ENCODE measurements at regions not wholly inside any gene's neighbourhood (a gene's known extent, or its start where the extent isn't known, plus 50 kb on each side); places are given as distances from the start of the nearest gene placed in this dataset.

GRCh38 chr11:112889446-112889845 is 71.8 kb upstream of the NCAM1 start:
- no peak overlapping the region for H3K27ac Mint-ChIP-seq
- no peak for TF ChIP-seq SOX15 (CRISPR knock-in tag; IDR thresholded peaks at IDR 0.05)
- TF ChIP-seq IRF1 (CRISPR knock-in tag; IDR thresholded peaks at IDR 0.05), result no peak
- H3K4me1 Mint-ChIP-seq, result no peaks in the 10 kb centered on the region
- no peaks in the 10 kb centered on the region for H3K36me3 Mint-ChIP-seq
- ATAC-seq, result no peak
- POLR2A ChIA-PET, result no interaction called here
- no peak overlapping the region for H3K4me3 Mint-ChIP-seq
- CTCF ChIA-PET, result no interaction called here
- peaks cover 15% of the 10 kb centered on the region for H3K27me3 Mint-ChIP-seq (ENCODE audit: low read depth)
- H3K9me3 Mint-ChIP-seq, result no peaks in the 10 kb centered on the region; the same call in 1 of the 2 replicates
- no peak for DNase-seq (ENCODE audit: low spot score)

- POLR2A ChIA-PET, result interaction anchor here (0.6 kb wide), 2 partner anchors 12 to 30 kb away, joined by 4 to 5 read pairs; no protein-coding TSS in a partner anchor
These were observed 61.8 kb upstream of the NCAM1 start for GRCh38 chr11:112899235-112900006.

More at GRCh38 chr11:112899235-112900006, 61.8 kb upstream of the NCAM1 start:
- DNase-seq (ENCODE audit: low spot score) (no peak), ATAC-seq (no peak)
- Mint-ChIP-seq H3K9me3 (peaks cover 13% of the 10 kb centered on the region), H3K27me3 (ENCODE audit: low read depth) (no peaks in the 10 kb centered on the region; the same call in 1 of the 2 replicates), H3K36me3 (no peaks in the 10 kb centered on the region), H3K4me1 (no peaks in the 10 kb centered on the region), H3K4me3 (no peak overlapping the region), H3K27ac (no peak overlapping the region)
- TF ChIP-seq MYBL2 (CRISPR knock-in tag; IDR thresholded peaks at IDR 0.05) (no peak), GABPB1 (CRISPR knock-in tag; IDR thresholded peaks at IDR 0.05) (no peak), IRF1 (CRISPR knock-in tag; IDR thresholded peaks at IDR 0.05) (no peak), AR (CRISPR knock-in tag; IDR thresholded peaks at IDR 0.05) (no peak), NFE2L1 (CRISPR knock-in tag; IDR thresholded peaks at IDR 0.05) (no peak), SP1 (CRISPR knock-in tag; conservative IDR thresholded peaks at IDR 0.05) (no peak), EMX1 (CRISPR knock-in tag; IDR thresholded peaks at IDR 0.05) (no peak), HMGA2 (CRISPR knock-in tag; IDR thresholded peaks at IDR 0.05) (no peak), TEAD4 (CRISPR knock-in tag; IDR thresholded peaks at IDR 0.05) (no peak), RORB (CRISPR knock-in tag; IDR thresholded peaks at IDR 0.05) (no peak), JAZF1 (CRISPR knock-in tag; IDR thresholded peaks at IDR 0.05) (no peak), ZNF219 (CRISPR knock-in tag; IDR thresholded peaks at IDR 0.05; ENCODE audit: borderline replicate concordance) (no peak), STAT6 (CRISPR knock-in tag; conservative IDR thresholded peaks at IDR 0.05; ENCODE audit: low read depth) (no peak), PRRX2 (CRISPR knock-in tag; IDR thresholded peaks at IDR 0.05) (no peak), NFATC4 (CRISPR knock-in tag; IDR thresholded peaks at IDR 0.05) (no peak), CTCF (IDR thresholded peaks at IDR 0.05) (no peak)
- CTCF ChIA-PET, result no interaction called here

Measured in WTC11 (cell line).